Panc1 (cell line): ENCODE measurements at regions not wholly inside any gene's neighbourhood (a gene's known extent, or its start where the extent isn't known, plus 50 kb on each side); places are given as distances from the start of the nearest gene placed in this dataset.

Source experiments
- CTCF ChIP-seq: fragments of 450-650 bp; IDR thresholded peaks from 2 replicates; pipeline ENCODE4 v1.5.1; 2017; ENCODE audit warnings: mild to moderate bottlenecking
- POLR2AphosphoS5 ChIP-seq: IDR thresholded peaks from 2 replicates; pipeline ENCODE4 v1.6.1; 2012; ENCODE audit warnings: mild to moderate bottlenecking, low read depth, low read length, moderate library complexity
- REST ChIP-seq, 2 experiments: IDR thresholded peaks; 2 replicates each; pipeline ENCODE4 v1.6.1; 2011 to 2012; ENCODE audit warnings: low read depth in 2 of 2, control low read depth in 1 of 2, low read length in 1 of 2, mild to moderate bottlenecking in 1 of 2, moderate library complexity in 1 of 2; ENCODE audit not compliant: insufficient read depth in 1 of 2
- SIN3A ChIP-seq: IDR thresholded peaks from 2 replicates; pipeline ENCODE4 v1.6.1; 2012; ENCODE audit warnings: low read depth, mild to moderate bottlenecking, low read length, moderate library complexity, borderline replicate concordance; ENCODE audit not compliant: insufficient read depth
- TCF7L2 ChIP-seq: IDR thresholded peaks from 2 replicates; pipeline ENCODE4 v1.6.1; 2011; ENCODE audit warnings: mild to moderate bottlenecking, low read depth, low read length, inconsistent platforms

- TF ChIP-seq POLR2AphosphoS5 (no peak), CTCF (no peak), TCF7L2 (no peak), REST (IDR thresholded peaks at IDR 0.05; ENCODE audit: insufficient read depth in 1 of 2, low read depth in 2 of 2, low read length in 1 of 2) (no peak), SIN3A (no peak)
Measured at GRCh38 chr7:52620849-52621248, 414.6 kb upstream of the POM121L12 start.
